ENCODE measurements at regions not wholly inside any gene's neighbourhood (a gene's known extent, or its start where the extent isn't known, plus 50 kb on each side); places are given as distances from the start of the nearest gene placed in this dataset.
"Not testable (repeated sequence)": the region's sequence is repeated elsewhere in the genome, so short reads cannot be mapped to it uniquely, and the experiment has no call there.

- DNase-seq (ENCODE audit: low read depth), result no peak
- TF ChIP-seq, protein P1, sequence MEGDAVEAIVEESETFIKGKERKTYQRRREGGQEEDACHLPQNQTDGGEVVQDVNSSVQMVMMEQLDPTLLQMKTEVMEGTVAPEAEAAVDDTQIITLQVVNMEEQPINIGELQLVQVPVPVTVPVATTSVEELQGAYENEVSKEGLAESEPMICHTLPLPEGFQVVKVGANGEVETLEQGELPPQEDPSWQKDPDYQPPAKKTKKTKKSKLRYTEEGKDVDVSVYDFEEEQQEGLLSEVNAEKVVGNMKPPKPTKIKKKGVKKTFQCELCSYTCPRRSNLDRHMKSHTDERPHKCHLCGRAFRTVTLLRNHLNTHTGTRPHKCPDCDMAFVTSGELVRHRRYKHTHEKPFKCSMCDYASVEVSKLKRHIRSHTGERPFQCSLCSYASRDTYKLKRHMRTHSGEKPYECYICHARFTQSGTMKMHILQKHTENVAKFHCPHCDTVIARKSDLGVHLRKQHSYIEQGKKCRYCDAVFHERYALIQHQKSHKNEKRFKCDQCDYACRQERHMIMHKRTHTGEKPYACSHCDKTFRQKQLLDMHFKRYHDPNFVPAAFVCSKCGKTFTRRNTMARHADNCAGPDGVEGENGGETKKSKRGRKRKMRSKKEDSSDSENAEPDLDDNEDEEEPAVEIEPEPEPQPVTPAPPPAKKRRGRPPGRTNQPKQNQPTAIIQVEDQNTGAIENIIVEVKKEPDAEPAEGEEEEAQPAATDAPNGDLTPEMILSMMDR (IDR thresholded peaks at IDR 0.05; ENCODE audit: insufficient read depth, low read depth, low read length), result no peak
- no peak overlapping the region for H3K4me3 ChIP-seq (ENCODE audit: low read depth, low read length)
These were observed 111.5 kb downstream of the PSAT1 start for GRCh38 chr9:78408388-78408787.

DNA sequence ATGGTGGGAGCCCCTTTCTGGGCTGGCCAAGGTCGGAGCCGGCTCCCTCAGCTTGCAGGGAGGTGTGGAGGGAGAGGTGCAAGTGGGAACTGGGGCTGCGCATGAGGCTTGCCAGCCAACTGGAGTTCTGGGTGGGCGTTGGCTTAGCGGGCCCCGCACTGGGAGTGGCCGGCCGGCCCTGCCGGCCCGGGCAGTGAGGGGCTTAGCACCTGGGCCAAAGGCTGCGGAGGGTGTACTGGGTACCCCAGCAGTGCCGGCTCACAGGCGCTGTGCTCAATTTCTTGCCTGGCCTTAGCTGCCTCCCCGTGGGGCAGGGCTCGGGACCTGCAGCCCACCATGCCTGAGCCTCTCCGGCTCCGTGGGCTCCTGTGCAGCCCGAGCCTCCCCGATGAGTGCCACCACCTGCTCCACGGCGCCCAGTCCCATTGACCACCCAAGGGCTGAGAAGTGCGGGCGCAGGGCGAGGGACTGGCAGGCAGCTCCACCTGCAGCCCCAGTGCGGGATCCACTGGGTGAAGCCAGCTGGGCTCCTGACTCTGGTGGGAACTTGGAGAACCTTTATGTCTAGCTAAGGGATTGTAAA lies 113.1 kb downstream of the PSAT1 start:
- DNase-seq (ENCODE audit: low read depth), result not testable (repeated sequence)

DNA sequence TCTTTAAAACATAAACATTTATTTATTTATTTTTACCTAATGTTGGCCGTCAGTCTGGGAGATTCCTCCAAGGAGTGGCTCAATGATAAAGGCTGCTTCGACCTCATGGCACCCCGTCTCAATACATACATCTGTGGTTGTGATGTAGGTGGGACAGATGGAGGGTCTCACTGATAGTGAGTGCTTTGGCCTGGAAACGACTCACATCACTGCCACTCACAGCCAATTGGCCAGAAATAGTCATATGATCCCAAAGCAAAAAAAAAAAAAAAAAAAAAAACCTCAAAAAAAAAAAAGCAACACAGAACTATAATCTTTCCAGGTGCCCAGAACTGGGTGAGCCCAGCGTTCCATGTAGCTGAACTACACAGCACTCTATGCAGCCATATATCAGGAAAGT lies 125.4 kb downstream of the PSAT1 start:
- TF ChIP-seq, protein P1 (IDR thresholded peaks at IDR 0.05; ENCODE audit: insufficient read depth, low read depth, low read length), result no peak
- no peak for DNase-seq (ENCODE audit: low read depth)
- no peak overlapping the region for H3K4me3 ChIP-seq (ENCODE audit: low read depth, low read length)

More for the DNA sequence above, 113.1 kb downstream of the PSAT1 start:
- H3K4me3 ChIP-seq (ENCODE audit: low read depth, low read length), result not testable (repeated sequence)

- H3K4me3 ChIP-seq (ENCODE audit: low read depth, low read length), result no peak overlapping the region
- DNase-seq (ENCODE audit: low read depth), result no peak
- TF ChIP-seq, protein P1 (IDR thresholded peaks at IDR 0.05; ENCODE audit: insufficient read depth, low read depth, low read length), result no peak
These were observed 127.4 kb downstream of the PSAT1 start for GRCh38 chr9:78424299-78424698.

GRCh38 chr9:78428640-78429039 lies 131.7 kb downstream of the PSAT1 start:
- no peak overlapping the region for H3K4me3 ChIP-seq (ENCODE audit: low read depth, low read length)
- TF ChIP-seq, protein P1 (IDR thresholded peaks at IDR 0.05; ENCODE audit: insufficient read depth, low read depth, low read length), result no peak
- DNase-seq (ENCODE audit: low read depth), result no peak

DNA sequence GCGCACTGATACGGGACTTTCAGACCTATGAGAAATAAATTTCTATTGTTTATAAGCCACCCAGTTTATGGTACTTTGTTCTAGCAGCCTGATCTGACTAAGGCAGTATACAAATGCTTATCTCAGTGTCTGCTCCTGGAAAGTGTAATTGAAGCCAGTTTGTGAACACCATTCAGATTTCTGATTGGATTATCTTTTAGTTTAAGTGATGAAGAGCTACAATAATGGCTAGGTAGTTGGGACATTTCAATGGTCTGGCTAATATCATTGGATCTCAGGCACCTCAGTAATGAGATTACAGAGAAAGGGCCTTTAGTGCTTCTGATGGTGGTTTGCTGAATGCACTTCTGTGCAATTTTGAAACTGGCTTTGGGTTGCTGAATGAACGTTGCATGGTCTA lies 133.5 kb downstream of the PSAT1 start:
- no peak overlapping the region for H3K4me3 ChIP-seq (ENCODE audit: low read depth, low read length)
- DNase-seq (ENCODE audit: low read depth), result no peak
- TF ChIP-seq, protein P1 (IDR thresholded peaks at IDR 0.05; ENCODE audit: insufficient read depth, low read depth, low read length), result no peak

DNA sequence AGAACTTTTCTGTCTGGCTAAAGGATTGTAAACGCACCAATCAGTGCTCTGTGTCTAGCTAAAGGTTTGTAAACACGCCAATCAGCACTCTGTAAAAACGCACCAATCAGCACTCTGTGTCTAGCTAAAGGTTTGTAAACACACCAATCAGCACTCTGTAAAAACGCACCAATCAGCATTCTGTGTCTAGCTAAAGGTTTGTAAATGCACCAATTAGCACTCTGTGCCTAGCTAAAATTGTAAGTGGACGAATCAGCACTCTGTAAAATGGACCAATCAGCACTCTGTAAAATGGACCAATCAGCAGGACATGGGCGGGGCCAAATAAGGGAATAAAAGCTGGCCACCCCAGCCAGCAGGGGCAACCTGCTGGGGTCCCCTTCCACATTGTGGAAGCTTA lies 134.1 kb downstream of the PSAT1 start:
- DNase-seq (ENCODE audit: low read depth); H3K4me3 ChIP-seq (ENCODE audit: low read depth, low read length): not testable (repeated sequence)

GRCh38 chr9:78436873-78437272 lies 139.9 kb downstream of the PSAT1 start:
- H3K4me3 ChIP-seq (ENCODE audit: low read depth, low read length), result no peak overlapping the region
- no peak for DNase-seq (ENCODE audit: low read depth)
- TF ChIP-seq, protein P1 (IDR thresholded peaks at IDR 0.05; ENCODE audit: insufficient read depth, low read depth, low read length), result no peak

Data from fibroblast of villous mesenchyme (primary cell).